Endothelial cell of umbilical vein (primary cell): ENCODE measurements at regions not wholly inside any gene's neighbourhood (a gene's known extent, or its start where the extent isn't known, plus 50 kb on each side); places are given as distances from the start of the nearest gene placed in this dataset.

Source experiments
- BruUV-seq: library from RNA; stranded (reverse); fragments of 400-500 nt; replicated peaks from 2 replicates; lab custom pipeline; 2021; lab: Mats Ljungman, UMichigan
- CTCF ChIA-PET: fragments of 300-600, 350-600 bp; sonication (Branson Sonifier 250); formaldehyde crosslinking; loops from one replicate; lab custom pipeline; 2021; ENCODE audit warnings: antibody characterized with exemption, inconsistent platforms; lab: Charles Lee
- POLR2A ChIA-PET: fragments of 300-600, 350-600 bp; sonication (Branson Sonifier 250); formaldehyde crosslinking; loops from one replicate; lab custom pipeline; 2021; ENCODE audit warnings: antibody characterized with exemption, inconsistent platforms; lab: Charles Lee
- DNase-seq: peaks from one replicate; pipeline ENCODE4 v3.0.0-alpha.2; 2011; ENCODE audit warnings: low read depth, low spot score
- FAIRE-seq: peaks from 2 replicates; lab custom pipeline; 2011; peaks lifted over from hg19 to GRCh38; lab: Jason Lieb, UNC
- H2AFZ ChIP-seq: 2 replicates; pipeline ENCODE4 v1.6.0; 2012; ENCODE audit warnings: low read depth, low read length, control low read depth, inconsistent platforms
- H3K27ac ChIP-seq: 2 replicates; pipeline ENCODE4 v1.5.1; 2011; ENCODE audit warnings: low read depth, mild to moderate bottlenecking, control low read depth, low read length, moderate library complexity; ENCODE audit not compliant: insufficient read depth
- H3K27me3 ChIP-seq, 2 experiments: 2 replicates each; pipeline versions ENCODE4 v1.6.0 to v1.6.1; 2011; ENCODE audit warnings: low read length in 2 of 2, mixed read lengths in 1 of 2; ENCODE audit not compliant: control insufficient read depth in 2 of 2, insufficient read depth in 2 of 2
- H3K36me3 ChIP-seq, 2 experiments: 2 replicates in 1 of 2; 3 replicates in 1 of 2; pipeline ENCODE4 v1.5.1; 2011; ENCODE audit warnings: low read length in 2 of 2, mild to moderate bottlenecking in 1 of 2, moderate library complexity in 1 of 2; ENCODE audit not compliant: control insufficient read depth in 2 of 2, insufficient read depth in 2 of 2; ENCODE audit errors: extremely low read depth in 1 of 2
- H3K4me1 ChIP-seq: 3 replicates; pipeline ENCODE4 v1.5.1; 2011; ENCODE audit warnings: mild to moderate bottlenecking, low read length; ENCODE audit not compliant: control insufficient read depth, insufficient read depth; ENCODE audit errors: extremely low read depth
- H3K4me2 ChIP-seq: 2 replicates; pipeline ENCODE4 v1.6.1; 2011; ENCODE audit warnings: low read length, control low read depth, mixed read lengths; ENCODE audit not compliant: insufficient read depth
- H3K4me3 ChIP-seq, 3 experiments: fragments of 200-600 bp in 1 of 3; sonication (generic), shearing (Covaris generic) in 1 of 3; replicated peaks in 1 of 3; 2 replicates each; pipeline ENCODE4 v1.5.1; 2011 to 2016; ENCODE audit warnings: control low read depth in 3 of 3, low read length in 3 of 3, mild to moderate bottlenecking in 2 of 3, inconsistent platforms in 1 of 3, low read depth in 1 of 3, moderate library complexity in 1 of 3; ENCODE audit not compliant: insufficient read depth in 1 of 3
- H3K79me2 ChIP-seq: 2 replicates; pipeline ENCODE4 v1.6.0; 2012; ENCODE audit warnings: low read length, inconsistent platforms; ENCODE audit not compliant: control insufficient read depth, insufficient read depth
- H3K9ac ChIP-seq: replicated peaks from 2 replicates; pipeline ENCODE3; 2011; ENCODE audit warnings: low read length, control low read depth; ENCODE audit not compliant: insufficient read depth; ENCODE audit errors: extremely low read depth
- H3K9me1 ChIP-seq: replicated peaks from 3 replicates; pipeline ENCODE4 v1.6.0; 2011; ENCODE audit warnings: mild to moderate bottlenecking, low read length; ENCODE audit not compliant: control insufficient read depth, insufficient read depth; ENCODE audit errors: extremely low read depth
- H3K9me3 ChIP-seq: replicated peaks from 2 replicates; pipeline ENCODE4 v1.5.1; 2012; ENCODE audit warnings: low read length, inconsistent platforms; ENCODE audit not compliant: control insufficient read depth, insufficient read depth
- H4K20me1 ChIP-seq: replicated peaks from 2 replicates; pipeline ENCODE3; 2011; ENCODE audit warnings: mild to moderate bottlenecking, low read length; ENCODE audit not compliant: control insufficient read depth, insufficient read depth; ENCODE audit errors: extremely low read depth
- EZH2 ChIP-seq: IDR thresholded peaks from 2 replicates; pipeline ENCODE4 v1.6.1; 2012; ENCODE audit warnings: borderline replicate concordance, low read depth, mild to moderate bottlenecking, moderate library complexity, low read length, inconsistent platforms; ENCODE audit not compliant: severe bottlenecking
- FOS ChIP-seq: IDR thresholded peaks from 2 replicates; pipeline ENCODE4 v1.6.1; 2011; ENCODE audit warnings: mild to moderate bottlenecking, low read length, moderate library complexity, borderline replicate concordance; ENCODE audit not compliant: insufficient read depth
- GATA2 ChIP-seq: IDR thresholded peaks from 2 replicates; pipeline ENCODE4 v1.7.0; 2011; ENCODE audit warnings: low read depth, mild to moderate bottlenecking, moderate library complexity, mixed read lengths, low read length; ENCODE audit not compliant: insufficient read length, insufficient read depth
- JUN ChIP-seq: IDR thresholded peaks from 2 replicates; pipeline ENCODE4 v1.6.1; 2011; ENCODE audit warnings: borderline replicate concordance, low read depth; ENCODE audit not compliant: insufficient read length, insufficient read depth
- MYC ChIP-seq: IDR thresholded peaks from one replicate; pipeline ENCODE4 v1.6.1; 2011; ENCODE audit warnings: mild to moderate bottlenecking, low read depth, low read length
- POLR2A ChIP-seq: IDR thresholded peaks from 2 replicates; pipeline ENCODE4 v1.6.1; 2012; ENCODE audit warnings: low read depth, mild to moderate bottlenecking, control low read depth, low read length
- POLR2AphosphoS5 ChIP-seq: IDR thresholded peaks from 2 replicates; pipeline ENCODE4 v1.6.1; 2012; ENCODE audit warnings: low read depth, mild to moderate bottlenecking, control low read depth, low read length, moderate library complexity; ENCODE audit not compliant: insufficient read depth
- dilution Hi-C: fragments of 300-500 bp; cut with MboI; formaldehyde crosslinking; loops from one replicate; pipeline ENCODE4 v1.15.0; 2019; ENCODE audit warnings: low sequenced_read_pairs; ENCODE audit not compliant: extremely low pct_ligation_motif_present
- intact Hi-C: fragments of 100-400 bp; cut with micrococcal nuclease; formaldehyde crosslinking; loops from one replicate; pipeline ENCODE4 v1.10.0; 2022
- TF ChIP-seq, protein P1 (sequence below): IDR thresholded peaks from 2 replicates; pipeline ENCODE4 v1.6.1; 2011; ENCODE audit not compliant: insufficient read depth, insufficient read length
- TF ChIP-seq, protein P2 (sequence below), 2 donors: IDR thresholded peaks; 1 replicate in 1 of 2; 2 replicates in 1 of 2; pipeline ENCODE4 v1.5.1; 2011; ENCODE audit warnings: low read length in 2 of 2, mild to moderate bottlenecking in 2 of 2, moderate library complexity in 2 of 2, control low read depth in 1 of 2, inconsistent platforms in 1 of 2, low read depth in 1 of 2; ENCODE audit not compliant: insufficient read depth in 1 of 2; ENCODE audit errors: extremely low read depth in 1 of 2

DNA sequence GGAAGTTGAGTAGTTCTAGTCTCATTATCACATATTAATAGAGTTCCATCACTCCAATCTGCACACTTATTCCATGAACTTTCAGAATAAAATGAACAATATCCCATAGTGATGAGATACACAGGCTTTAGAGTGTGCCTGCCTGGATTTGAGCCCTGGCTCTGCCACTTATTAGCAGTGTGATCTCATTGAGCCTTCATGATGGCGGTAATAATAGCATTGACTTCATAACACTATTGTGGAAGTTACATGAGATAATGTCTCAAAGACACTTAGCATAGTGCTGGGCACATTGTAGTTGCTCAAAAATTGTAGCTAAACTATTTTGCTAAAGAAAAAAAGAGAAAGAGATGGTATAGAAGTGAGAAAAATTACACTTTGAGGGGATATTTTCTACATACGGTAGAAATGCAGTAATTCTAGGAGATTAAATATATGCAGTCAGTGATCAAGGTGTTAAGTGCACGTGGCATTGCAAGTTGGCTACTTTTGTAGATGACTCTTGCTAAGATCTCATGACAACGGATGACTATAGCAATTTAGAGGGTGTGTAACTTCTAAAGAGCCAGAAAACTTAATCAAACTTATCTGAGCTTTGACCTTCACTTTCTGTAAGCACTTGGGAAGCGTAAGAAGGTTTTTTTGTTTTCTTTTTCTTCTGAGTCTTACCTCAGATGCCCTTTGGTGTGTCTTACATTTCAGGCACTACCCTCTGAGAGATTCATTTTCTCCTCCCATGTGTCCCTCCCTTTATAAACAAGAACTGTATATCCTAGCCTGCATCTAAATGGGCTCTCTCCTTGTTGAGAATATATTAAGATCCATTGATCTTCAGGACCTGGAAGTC lies 380.6 kb upstream of the NR3C2 start:
- H3K4me1 ChIP-seq = no peaks in the 10 kb centered on the region
- BruUV-seq = no TSS peak
- DNase-seq = no peak
- ChIA-PET POLR2A (no interaction called here), CTCF (no interaction called here)
- no peaks in the 10 kb centered on the region for H3K27me3 ChIP-seq
- no peaks in the 10 kb centered on the region for H3K36me3 ChIP-seq
- no peaks in the 10 kb centered on the region for H4K20me1 ChIP-seq
- H3K4me3 ChIP-seq = no peak overlapping the region
- no peak overlapping the region for H3K27ac ChIP-seq
- FAIRE-seq = no peak
- H3K9ac ChIP-seq = no peak overlapping the region
- H3K9me3 ChIP-seq = no peaks in the 10 kb centered on the region
- no peak overlapping the region for H2AFZ ChIP-seq
- no peaks in the 10 kb centered on the region for H3K79me2 ChIP-seq
- no peak overlapping the region for H3K4me2 ChIP-seq
- dilution Hi-C loops = no loop called here
- no peak for TF ChIP-seq FOS
- no peak for TF ChIP-seq GATA2
- no peak for TF ChIP-seq EZH2
- TF ChIP-seq, protein P1, sequence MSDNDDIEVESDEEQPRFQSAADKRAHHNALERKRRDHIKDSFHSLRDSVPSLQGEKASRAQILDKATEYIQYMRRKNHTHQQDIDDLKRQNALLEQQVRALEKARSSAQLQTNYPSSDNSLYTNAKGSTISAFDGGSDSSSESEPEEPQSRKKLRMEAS = no peak
- TF ChIP-seq, protein P2, sequence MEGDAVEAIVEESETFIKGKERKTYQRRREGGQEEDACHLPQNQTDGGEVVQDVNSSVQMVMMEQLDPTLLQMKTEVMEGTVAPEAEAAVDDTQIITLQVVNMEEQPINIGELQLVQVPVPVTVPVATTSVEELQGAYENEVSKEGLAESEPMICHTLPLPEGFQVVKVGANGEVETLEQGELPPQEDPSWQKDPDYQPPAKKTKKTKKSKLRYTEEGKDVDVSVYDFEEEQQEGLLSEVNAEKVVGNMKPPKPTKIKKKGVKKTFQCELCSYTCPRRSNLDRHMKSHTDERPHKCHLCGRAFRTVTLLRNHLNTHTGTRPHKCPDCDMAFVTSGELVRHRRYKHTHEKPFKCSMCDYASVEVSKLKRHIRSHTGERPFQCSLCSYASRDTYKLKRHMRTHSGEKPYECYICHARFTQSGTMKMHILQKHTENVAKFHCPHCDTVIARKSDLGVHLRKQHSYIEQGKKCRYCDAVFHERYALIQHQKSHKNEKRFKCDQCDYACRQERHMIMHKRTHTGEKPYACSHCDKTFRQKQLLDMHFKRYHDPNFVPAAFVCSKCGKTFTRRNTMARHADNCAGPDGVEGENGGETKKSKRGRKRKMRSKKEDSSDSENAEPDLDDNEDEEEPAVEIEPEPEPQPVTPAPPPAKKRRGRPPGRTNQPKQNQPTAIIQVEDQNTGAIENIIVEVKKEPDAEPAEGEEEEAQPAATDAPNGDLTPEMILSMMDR (IDR thresholded peaks at IDR 0.05; ENCODE audit: extremely low read depth in 1 of 2, insufficient read depth in 1 of 2, low read depth in 1 of 2, low read length in 2 of 2) = no peak
- TF ChIP-seq POLR2A = no peak
- TF ChIP-seq MYC = no peak
- TF ChIP-seq POLR2AphosphoS5 = no peak
- no peak for TF ChIP-seq JUN
- intact Hi-C loops = no loop called here
- no peaks in the 10 kb centered on the region for H3K9me1 ChIP-seq
